Caco-2 (cell line): ENCODE measurements at regions not wholly inside any gene's neighbourhood (a gene's known extent, or its start where the extent isn't known, plus 50 kb on each side); places are given as distances from the start of the nearest gene placed in this dataset.
"Not testable (repeated sequence)": the region's sequence is repeated elsewhere in the genome, so short reads cannot be mapped to it uniquely, and the experiment has no call there.

ENCODE experiments used
- BruUV-seq: library from RNA; stranded (reverse); fragments of 400-500 nt; replicated peaks from 2 replicates; lab custom pipeline; 2021; lab: Mats Ljungman, UMichigan
- CTCF ChIA-PET: fragments of 300-600 bp; sonication (Branson Sonifier 250); formaldehyde crosslinking; loops from one replicate; lab custom pipeline; 2022; ENCODE audit warnings: antibody characterized with exemption; lab: Charles Lee
- POLR2A ChIA-PET: fragments of 300-600 bp; sonication (Branson Sonifier 250); formaldehyde crosslinking; loops from one replicate; lab custom pipeline; 2022; ENCODE audit warnings: antibody characterized with exemption; lab: Charles Lee
- DNase-seq, 2 experiments: peaks; one replicate each; pipeline versions ENCODE4 v3.0.0 to v3.0.0-alpha.2; 2020 to 2022
- H3K27me3 ChIP-seq: replicated peaks from 2 replicates; pipeline ENCODE4 v1.6.0; 2011; ENCODE audit warnings: low read length; ENCODE audit not compliant: control insufficient read depth, insufficient read depth
- H3K36me3 ChIP-seq: 2 replicates; pipeline ENCODE4 v1.5.1; 2011; ENCODE audit warnings: low read length; ENCODE audit not compliant: control insufficient read depth, insufficient read depth
- H3K4me1 ChIP-seq: fragments of 250-450 bp; sonication (Bioruptor Pico); 2 replicates; pipeline ENCODE4 v1.5.1; 2020; ENCODE audit warnings: mild to moderate bottlenecking
- H3K4me3 ChIP-seq: 2 replicates; pipeline ENCODE4 v1.5.1; 2011; ENCODE audit warnings: low read depth, mild to moderate bottlenecking, control low read depth, low read length
- H3K9me3 ChIP-seq: fragments of 250-450 bp; sonication (Bioruptor Pico); 2 replicates; pipeline ENCODE4 v1.5.1; 2020; ENCODE audit warnings: mild to moderate bottlenecking, moderate library complexity
- H3K27ac Mint-ChIP-seq: one replicate; pipeline ENCODE4 v1.8.0; 2022; ENCODE audit warnings: mixed read lengths; ENCODE audit not compliant: unreplicated experiment
- H3K27me3 Mint-ChIP-seq: one replicate; pipeline ENCODE4 v1.8.0; 2022; ENCODE audit warnings: mixed read lengths; ENCODE audit not compliant: insufficient read depth, unreplicated experiment
- H3K36me3 Mint-ChIP-seq: one replicate; pipeline ENCODE4 v1.8.0; 2022; ENCODE audit warnings: mild to moderate bottlenecking, mixed read lengths; ENCODE audit not compliant: insufficient read depth, unreplicated experiment
- H3K4me1 Mint-ChIP-seq: one replicate; pipeline ENCODE4 v1.8.0; 2022; ENCODE audit warnings: low read depth, mixed read lengths; ENCODE audit not compliant: unreplicated experiment
- H3K4me3 Mint-ChIP-seq: one replicate; pipeline ENCODE4 v1.8.0; 2022; ENCODE audit warnings: mild to moderate bottlenecking, moderate library complexity, mixed read lengths; ENCODE audit not compliant: unreplicated experiment
- H3K9me3 Mint-ChIP-seq: one replicate; pipeline ENCODE4 v1.8.0; 2022; ENCODE audit warnings: mixed read lengths; ENCODE audit not compliant: unreplicated experiment
- CTCF ChIP-seq, 2 experiments: fragments of 200-600 bp in 1 of 2; IDR thresholded peaks; 1 replicate in 1 of 2; 2 replicates in 1 of 2; pipeline versions ENCODE4 v1.5.1 to v1.8.0; 2011 to 2022; ENCODE audit warnings: antibody characterized with exemption in 1 of 2, control low read depth in 1 of 2, inconsistent platforms in 1 of 2, low read depth in 1 of 2, low read length in 1 of 2, mild to moderate bottlenecking in 1 of 2, moderate library complexity in 1 of 2; ENCODE audit not compliant: insufficient read depth in 1 of 2, severe bottlenecking in 1 of 2, unreplicated experiment in 1 of 2
- intact Hi-C: fragments of 100-400 bp; cut with micrococcal nuclease; formaldehyde crosslinking; loops from one replicate; pipeline ENCODE4 v1.10.0; 2022; ENCODE audit not compliant: unreplicated experiment

- no peaks in the 10 kb centered on the region for H3K36me3 ChIP-seq
- peaks cover 4% of the 10 kb centered on the region for H3K9me3 ChIP-seq
- Mint-ChIP-seq H3K4me1 (no peaks in the 10 kb centered on the region), H3K4me3 (no peak overlapping the region), H3K27me3 (no peaks in the 10 kb centered on the region), H3K9me3 (peaks cover 30% of the 10 kb centered on the region), H3K36me3 (no peaks in the 10 kb centered on the region), H3K27ac (no peak overlapping the region)
- intact Hi-C loops: no loop called here
- no peaks in the 10 kb centered on the region for H3K4me1 ChIP-seq
- BruUV-seq: no TSS peak
- TF ChIP-seq CTCF (IDR thresholded peaks at IDR 0.05; ENCODE audit: insufficient read depth in 1 of 2, low read depth in 1 of 2, low read length in 1 of 2, severe bottlenecking in 1 of 2, unreplicated experiment in 1 of 2): no peak
- CTCF ChIA-PET: no interaction called here
- no peak for DNase-seq
- H3K27me3 ChIP-seq: no peaks in the 10 kb centered on the region
- H3K4me3 ChIP-seq: no peak overlapping the region
- POLR2A ChIA-PET: no interaction called here
These were observed 172.1 kb upstream of the HTR1E start for GRCh38 chr6:86765211-86765610.

DNA sequence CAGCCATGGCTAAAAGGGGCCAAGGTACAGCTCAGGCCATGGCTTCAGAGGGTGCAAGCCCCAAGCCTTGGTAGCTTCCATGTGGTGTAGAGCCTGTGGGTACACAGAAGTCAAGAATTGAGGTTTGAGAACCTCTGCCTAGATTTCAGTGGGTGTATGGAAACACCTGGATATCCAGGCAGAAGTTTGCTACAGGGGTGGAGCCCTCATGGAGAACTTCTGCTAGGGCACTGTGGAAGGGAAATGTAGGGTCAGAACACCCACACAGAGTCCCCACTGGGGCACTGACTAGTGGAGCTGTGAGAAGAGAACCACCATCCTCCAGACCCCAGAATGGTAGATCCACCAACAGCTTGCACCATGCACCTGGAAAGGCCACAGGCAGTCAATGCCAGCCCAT lies 177.4 kb upstream of the HTR1E start:
- H3K27ac Mint-ChIP-seq, H3K36me3 Mint-ChIP-seq, H3K4me3 ChIP-seq, H3K27me3 Mint-ChIP-seq, H3K4me3 Mint-ChIP-seq, H3K27me3 ChIP-seq, CTCF ChIA-PET, H3K9me3 ChIP-seq, POLR2A ChIA-PET, H3K36me3 ChIP-seq, intact Hi-C loops, H3K4me1 Mint-ChIP-seq, BruUV-seq, H3K4me1 ChIP-seq: not testable (repeated sequence)
- peaks cover 40% of the 10 kb centered on the region for H3K9me3 Mint-ChIP-seq
- DNase-seq: peak in 1 of 2 experiments; percentile 1

GRCh38 chr6:86756640-86757229 lies 180.6 kb upstream of the HTR1E start:
- CTCF ChIA-PET: no interaction called here
- no peak overlapping the region for H3K4me3 Mint-ChIP-seq
- Histone ChIP-seq H3K4me1 (no peaks in the 10 kb centered on the region), H3K9me3 (peaks cover 10% of the 10 kb centered on the region), H3K36me3 (no peaks in the 10 kb centered on the region), H3K27me3 (no peaks in the 10 kb centered on the region), H3K4me3 (no peak overlapping the region)
- H3K9me3 Mint-ChIP-seq: peaks cover 21% of the 10 kb centered on the region
- intact Hi-C loops: no loop called here
- no peak overlapping the region for H3K27ac Mint-ChIP-seq
- BruUV-seq: no TSS peak
- TF ChIP-seq CTCF (IDR thresholded peaks at IDR 0.05; ENCODE audit: insufficient read depth in 1 of 2, low read depth in 1 of 2, low read length in 1 of 2, severe bottlenecking in 1 of 2, unreplicated experiment in 1 of 2): no peak
- POLR2A ChIA-PET: no interaction called here
- DNase-seq: no peak
- no peaks in the 10 kb centered on the region for H3K36me3 Mint-ChIP-seq
- no peaks in the 10 kb centered on the region for H3K27me3 Mint-ChIP-seq
- H3K4me1 Mint-ChIP-seq: no peaks in the 10 kb centered on the region

DNA sequence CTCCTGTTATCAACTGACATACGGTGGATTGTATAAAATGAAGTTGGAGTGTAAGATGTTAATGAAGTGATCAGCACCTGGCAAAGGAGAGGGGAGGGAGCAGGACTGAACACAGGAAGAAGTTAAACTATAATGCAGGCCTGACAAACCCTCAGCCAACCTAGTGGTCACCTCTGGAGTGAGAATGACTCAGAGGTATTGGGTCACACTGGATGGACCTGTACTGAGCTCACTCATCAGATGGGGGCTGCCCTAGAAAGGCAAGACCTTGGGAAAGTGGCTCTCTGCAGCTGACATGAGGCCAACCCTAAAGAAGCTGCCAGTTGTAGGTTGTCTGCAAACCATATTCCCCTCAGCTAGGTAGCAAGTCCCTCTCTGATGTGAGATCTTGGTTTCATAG lies 193.3 kb upstream of the HTR1E start:
- DNase-seq: no peak
- no TSS peak for BruUV-seq
- H3K9me3 ChIP-seq: no peaks in the 10 kb centered on the region
- no peak overlapping the region for H3K27ac Mint-ChIP-seq
- no peaks in the 10 kb centered on the region for H3K36me3 Mint-ChIP-seq
- no peaks in the 10 kb centered on the region for H3K36me3 ChIP-seq
- H3K4me1 ChIP-seq: no peaks in the 10 kb centered on the region
- no peaks in the 10 kb centered on the region for H3K27me3 Mint-ChIP-seq
- H3K4me1 Mint-ChIP-seq: no peaks in the 10 kb centered on the region
- no peaks in the 10 kb centered on the region for H3K27me3 ChIP-seq
- H3K4me3 ChIP-seq: no peak overlapping the region
- no peak overlapping the region for H3K4me3 Mint-ChIP-seq
- CTCF ChIA-PET: no interaction called here
- peaks cover 17% of the 10 kb centered on the region for H3K9me3 Mint-ChIP-seq
- POLR2A ChIA-PET: no interaction called here
- intact Hi-C loops: no loop called here
- no peak for TF ChIP-seq CTCF (IDR thresholded peaks at IDR 0.05; ENCODE audit: insufficient read depth in 1 of 2, low read depth in 1 of 2, low read length in 1 of 2, severe bottlenecking in 1 of 2, unreplicated experiment in 1 of 2)
